MM.1S (cell line): ENCODE measurements at regions not wholly inside any gene's neighbourhood (a gene's known extent, or its start where the extent isn't known, plus 50 kb on each side); places are given as distances from the start of the nearest gene placed in this dataset.

Experiments
- DNase-seq: peaks from one replicate; pipeline ENCODE4 v3.0.0-alpha.2; 2015
- H2AFZ ChIP-seq: fragments of 300-600 bp; sonication (generic); 2 replicates; pipeline ENCODE4 v1.6.0; 2016; ENCODE audit warnings: antibody characterized with exemption, low read length
- H3F3A ChIP-seq: fragments of 300-600 bp; sonication (generic); 2 replicates; pipeline ENCODE4 v1.6.1; 2016; ENCODE audit warnings: mild to moderate bottlenecking, antibody characterized with exemption, low read length, moderate library complexity, mixed read lengths; ENCODE audit not compliant: insufficient read depth
- H3K27ac ChIP-seq: fragments of 300-600 bp; sonication (generic); 2 replicates; pipeline ENCODE4 v1.5.1; 2016; ENCODE audit warnings: mild to moderate bottlenecking, low read length
- H3K27me3 ChIP-seq: fragments of 300-600 bp; sonication (generic); replicated peaks from 2 replicates; pipeline ENCODE4 v1.6.0; 2016; ENCODE audit warnings: low read length; ENCODE audit not compliant: insufficient read depth
- H3K36me3 ChIP-seq: fragments of 300-600 bp; sonication (generic); replicated peaks from 2 replicates; pipeline ENCODE4 v1.6.1; 2016; ENCODE audit warnings: mild to moderate bottlenecking, low read length, mixed read lengths; ENCODE audit not compliant: insufficient read depth
- H3K4me1 ChIP-seq: fragments of 300-600 bp; sonication (generic); 2 replicates; pipeline ENCODE4 v1.6.1; 2016; ENCODE audit warnings: low read length, mixed read lengths
- H3K4me2 ChIP-seq: fragments of 300-600 bp; sonication (generic); 2 replicates; pipeline ENCODE4 v1.6.0; 2016; ENCODE audit warnings: low read depth, low read length
- H3K4me3 ChIP-seq: fragments of 300-600 bp; sonication (generic); 2 replicates; pipeline ENCODE4 v1.5.1; 2016; ENCODE audit warnings: low read length, mixed read lengths
- H3K79me2 ChIP-seq: fragments of 300-600 bp; sonication (generic); 2 replicates; pipeline ENCODE4 v1.6.1; 2016; ENCODE audit warnings: mixed run types, low read length, mixed read lengths
- H3K9ac ChIP-seq: fragments of 300-600 bp; sonication (generic); 2 replicates; pipeline ENCODE4 v1.6.1; 2016; ENCODE audit warnings: low read length, mixed read lengths
- H3K9me2 ChIP-seq: fragments of 300-600 bp; sonication (generic); replicated peaks from 2 replicates; pipeline ENCODE4 v1.6.1; 2016; ENCODE audit warnings: mild to moderate bottlenecking, low read length, mixed read lengths; ENCODE audit not compliant: insufficient read depth
- H3K9me3 ChIP-seq: fragments of 300-600 bp; sonication (generic); replicated peaks from 2 replicates; pipeline ENCODE4 v1.6.1; 2016; ENCODE audit warnings: mild to moderate bottlenecking, low read length, mixed read lengths; ENCODE audit not compliant: insufficient read depth
- H4K20me1 ChIP-seq: fragments of 300-600 bp; sonication (generic); 2 replicates; pipeline ENCODE4 v1.6.1; 2016; ENCODE audit warnings: mild to moderate bottlenecking, low read length, moderate library complexity, mixed read lengths; ENCODE audit not compliant: insufficient read depth
- CTCF ChIP-seq: fragments of 300-600 bp; sonication (generic); IDR thresholded peaks from 2 replicates; pipeline ENCODE4 v1.5.1; 2016; ENCODE audit warnings: antibody characterized with exemption, low read length, mixed read lengths
- EZH2 ChIP-seq: fragments of 300-600 bp; sonication (generic); optimal IDR thresholded peaks from 2 replicates; pipeline ENCODE3; 2017; ENCODE audit warnings: low read depth, mild to moderate bottlenecking, antibody characterized with exemption, low read length, mixed read lengths
- EZH2phosphoT487 ChIP-seq: fragments of 300-600 bp; sonication (generic); IDR thresholded peaks from 2 replicates; pipeline ENCODE4 v1.6.1; 2018; ENCODE audit warnings: antibody characterized with exemption, low read length

DNA sequence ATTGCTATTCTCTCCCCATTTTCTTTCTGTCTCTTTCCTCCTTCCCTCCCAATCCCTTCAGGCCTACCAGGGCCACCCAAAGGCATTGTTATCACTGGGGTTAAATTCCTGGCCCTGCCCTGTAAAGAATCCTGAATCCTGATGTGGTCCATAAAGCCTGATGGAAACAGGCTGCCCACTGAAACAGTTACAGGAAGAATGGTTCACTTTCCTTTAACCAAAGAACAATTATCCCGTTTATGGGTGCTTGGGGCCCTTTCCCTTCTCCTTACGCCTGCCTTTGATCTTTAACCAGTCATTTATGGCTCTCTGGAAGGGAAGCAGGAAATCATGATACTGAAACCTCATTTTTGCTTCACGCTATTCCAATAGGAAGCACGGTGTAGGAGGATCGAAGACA is 273.1 kb upstream of the NEBL start:
- no peaks in the 10 kb centered on the region for H3K79me2 ChIP-seq
- H3F3A ChIP-seq: no peaks in the 10 kb centered on the region
- H4K20me1 ChIP-seq: no peaks in the 10 kb centered on the region
- no peaks in the 10 kb centered on the region for H3K4me1 ChIP-seq
- H3K4me3 ChIP-seq: no peak overlapping the region
- no peaks in the 10 kb centered on the region for H3K36me3 ChIP-seq
- H3K9ac ChIP-seq: no peak overlapping the region
- H3K9me2 ChIP-seq: no peaks in the 10 kb centered on the region
- no peaks in the 10 kb centered on the region for H3K9me3 ChIP-seq
- H3K27me3 ChIP-seq: no peaks in the 10 kb centered on the region
- H3K4me2 ChIP-seq: no peak overlapping the region
- H3K27ac ChIP-seq: no peak overlapping the region
- H2AFZ ChIP-seq: no peak overlapping the region
- no peak for TF ChIP-seq EZH2
- TF ChIP-seq CTCF: no peak
- no peak for TF ChIP-seq EZH2phosphoT487
- no peak for DNase-seq

DNA sequence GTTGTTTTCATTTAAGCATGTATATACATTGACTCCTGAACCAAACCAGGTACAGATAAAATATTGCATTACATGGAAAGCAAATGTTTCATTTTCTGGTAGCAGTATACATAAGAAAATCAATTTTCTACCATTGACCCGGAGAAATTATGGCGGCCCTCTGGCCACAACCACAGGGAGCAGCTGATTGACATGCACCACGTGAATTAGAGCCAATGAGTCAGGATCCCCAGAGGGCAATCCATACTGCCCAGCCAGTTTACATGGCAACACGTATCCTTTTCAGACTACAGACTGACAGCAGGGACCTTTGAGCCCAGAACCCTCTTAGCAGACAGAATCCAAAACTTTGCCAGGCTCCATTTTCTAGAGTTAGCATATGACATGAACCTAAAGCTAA is 272.2 kb upstream of the NEBL start:
- TF ChIP-seq EZH2phosphoT487 (no peak), CTCF (no peak), EZH2 (no peak)
- no peak overlapping the region for H3K27ac ChIP-seq
- H3F3A ChIP-seq: no peaks in the 10 kb centered on the region
- H3K4me2 ChIP-seq: no peak overlapping the region
- H2AFZ ChIP-seq: no peak overlapping the region
- no peak overlapping the region for H3K4me3 ChIP-seq
- no peaks in the 10 kb centered on the region for H4K20me1 ChIP-seq
- no peaks in the 10 kb centered on the region for H3K9me3 ChIP-seq
- H3K4me1 ChIP-seq: no peaks in the 10 kb centered on the region
- no peaks in the 10 kb centered on the region for H3K9me2 ChIP-seq
- no peaks in the 10 kb centered on the region for H3K79me2 ChIP-seq
- DNase-seq: no peak
- H3K36me3 ChIP-seq: no peaks in the 10 kb centered on the region
- no peaks in the 10 kb centered on the region for H3K27me3 ChIP-seq
- no peak overlapping the region for H3K9ac ChIP-seq

DNA sequence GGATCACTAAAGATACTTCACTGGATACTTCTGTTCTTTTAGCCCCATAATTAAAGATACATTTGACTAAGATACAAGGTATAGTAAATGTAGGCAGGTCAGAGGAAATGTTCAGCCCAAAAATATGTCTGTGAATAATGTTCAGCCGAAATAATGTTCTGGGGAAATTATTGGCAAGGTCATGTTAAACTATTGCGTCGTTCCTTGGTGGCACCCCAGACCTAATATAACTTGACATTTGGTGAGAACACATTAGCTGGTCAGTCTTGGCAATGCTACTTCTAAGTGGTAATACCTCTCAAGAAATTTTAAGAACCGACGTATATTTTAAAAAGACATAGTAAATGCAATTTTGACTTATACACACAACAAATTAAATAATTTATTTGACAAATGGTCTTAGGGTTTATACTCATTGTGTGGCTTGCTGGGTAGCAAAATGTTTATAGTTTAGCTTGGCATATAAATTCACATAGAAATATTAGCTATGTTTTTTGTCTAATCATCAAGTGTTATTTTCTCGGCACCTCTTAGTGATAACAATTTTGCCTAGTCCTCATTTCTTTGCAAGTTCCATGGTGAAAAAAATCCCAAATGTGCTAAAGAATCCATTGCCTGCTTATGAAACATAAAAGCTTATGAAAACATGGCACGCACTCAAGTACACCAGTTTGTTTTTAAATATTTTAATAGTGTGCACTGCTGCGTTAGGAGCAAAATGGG is 270.3 kb upstream of the NEBL start:
- Histone ChIP-seq H4K20me1 (no peaks in the 10 kb centered on the region), H3K4me3 (no peak overlapping the region), H3K9ac (no peak overlapping the region), H3K4me2 (no peak overlapping the region), H3K9me3 (no peaks in the 10 kb centered on the region), H2AFZ (no peak overlapping the region), H3K4me1 (no peaks in the 10 kb centered on the region), H3K36me3 (no peaks in the 10 kb centered on the region), H3K27me3 (no peaks in the 10 kb centered on the region), H3K27ac (no peak overlapping the region), H3K9me2 (no peaks in the 10 kb centered on the region), H3F3A (no peaks in the 10 kb centered on the region), H3K79me2 (no peaks in the 10 kb centered on the region)
- no peak for DNase-seq
- TF ChIP-seq EZH2phosphoT487: no peak
- no peak for TF ChIP-seq CTCF
- no peak for TF ChIP-seq EZH2
